Prostate gland (tissue), 2 donors: ENCODE measurements at regions not wholly inside any gene's neighbourhood (a gene's known extent, or its start where the extent isn't known, plus 50 kb on each side); places are given as distances from the start of the nearest gene placed in this dataset.

Experiments
- DNase-seq: peaks from one replicate; pipeline ENCODE4 v3.0.0-alpha.2; 2019; ENCODE audit warnings: low spot score
- H3K27ac ChIP-seq, 2 donors: fragments of 200-600 bp; sonication (generic); 2 replicates each; pipeline ENCODE4 v1.5.1; 2017 to 2019
- H3K27me3 ChIP-seq: fragments of 200-600 bp; sonication (generic); replicated peaks from 2 replicates; pipeline ENCODE4 v1.5.1; 2019; ENCODE audit not compliant: insufficient read depth
- H3K36me3 ChIP-seq, 2 donors: fragments of 200-600 bp; sonication (generic); 1 replicate in 1 of 2; 2 replicates in 1 of 2; pipeline versions ENCODE4 v1.5.1 to v1.8.1; 2017 to 2019
- H3K4me1 ChIP-seq: fragments of 200-600 bp; sonication (generic); replicated peaks from 2 replicates; pipeline ENCODE4 v1.5.1; 2019
- H3K4me3 ChIP-seq, 2 donors: fragments of 200-600 bp; sonication (generic); 2 replicates each; pipeline ENCODE4 v1.5.1; 2017 to 2019
- H3K9me3 ChIP-seq: fragments of 200-600 bp; sonication (generic); 2 replicates; pipeline ENCODE4 v1.5.1; 2017
- POLR2A ChIP-seq: fragments of 450-650 bp; IDR thresholded peaks from one replicate; pipeline ENCODE4 v1.6.1; 2016; ENCODE audit warnings: antibody characterized with exemption, mild to moderate bottlenecking
- POLR2AphosphoS5 ChIP-seq: sonication (generic); formaldehyde crosslinking; IDR thresholded peaks from one replicate; pipeline ENCODE4 v1.6.1; 2017; ENCODE audit warnings: antibody characterized with exemption
- WGBS: methylation state at CpG from one replicate; pipeline ENCODE4 v1.1.5; 2018; 5-methylcytosine and 5-hydroxymethylcytosine counted together
- intact Hi-C: fragments of 100-400 bp; cut with DNase I; formaldehyde crosslinking; loops from one replicate; pipeline ENCODE4 v1.14.2; 2022
- TF ChIP-seq, protein P1 (sequence below), 4 experiments: fragments of 200-600 bp in 2 of 4; fragments of 450-650 bp in 2 of 4; sonication (generic) in 2 of 4; IDR thresholded peaks; 1 replicate in 3 of 4; 2 replicates in 1 of 4; pipeline ENCODE4 v1.5.1; 2016 to 2019; ENCODE audit warnings: antibody characterized with exemption in 4 of 4, mild to moderate bottlenecking in 2 of 4, moderate library complexity in 2 of 4

GRCh38 chr2:122216901-122217300 is 461.4 kb downstream of the TSN start:
- Histone ChIP-seq H3K4me3 (no peak overlapping the region), H3K4me1 (no peaks in the 10 kb centered on the region), H3K36me3 (no peaks in the 10 kb centered on the region), H3K27me3 (no peaks in the 10 kb centered on the region), H3K9me3 (no peaks in the 10 kb centered on the region), H3K27ac (no peak overlapping the region)
- intact Hi-C loops = no loop called here
- no peak for DNase-seq
- 83% methylated on average over 4 of the region's 4 CpGs for WGBS
- TF ChIP-seq POLR2AphosphoS5 (no peak), POLR2A (no peak)
- TF ChIP-seq, protein P1, sequence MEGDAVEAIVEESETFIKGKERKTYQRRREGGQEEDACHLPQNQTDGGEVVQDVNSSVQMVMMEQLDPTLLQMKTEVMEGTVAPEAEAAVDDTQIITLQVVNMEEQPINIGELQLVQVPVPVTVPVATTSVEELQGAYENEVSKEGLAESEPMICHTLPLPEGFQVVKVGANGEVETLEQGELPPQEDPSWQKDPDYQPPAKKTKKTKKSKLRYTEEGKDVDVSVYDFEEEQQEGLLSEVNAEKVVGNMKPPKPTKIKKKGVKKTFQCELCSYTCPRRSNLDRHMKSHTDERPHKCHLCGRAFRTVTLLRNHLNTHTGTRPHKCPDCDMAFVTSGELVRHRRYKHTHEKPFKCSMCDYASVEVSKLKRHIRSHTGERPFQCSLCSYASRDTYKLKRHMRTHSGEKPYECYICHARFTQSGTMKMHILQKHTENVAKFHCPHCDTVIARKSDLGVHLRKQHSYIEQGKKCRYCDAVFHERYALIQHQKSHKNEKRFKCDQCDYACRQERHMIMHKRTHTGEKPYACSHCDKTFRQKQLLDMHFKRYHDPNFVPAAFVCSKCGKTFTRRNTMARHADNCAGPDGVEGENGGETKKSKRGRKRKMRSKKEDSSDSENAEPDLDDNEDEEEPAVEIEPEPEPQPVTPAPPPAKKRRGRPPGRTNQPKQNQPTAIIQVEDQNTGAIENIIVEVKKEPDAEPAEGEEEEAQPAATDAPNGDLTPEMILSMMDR (IDR thresholded peaks at IDR 0.05) = no peak

DNA sequence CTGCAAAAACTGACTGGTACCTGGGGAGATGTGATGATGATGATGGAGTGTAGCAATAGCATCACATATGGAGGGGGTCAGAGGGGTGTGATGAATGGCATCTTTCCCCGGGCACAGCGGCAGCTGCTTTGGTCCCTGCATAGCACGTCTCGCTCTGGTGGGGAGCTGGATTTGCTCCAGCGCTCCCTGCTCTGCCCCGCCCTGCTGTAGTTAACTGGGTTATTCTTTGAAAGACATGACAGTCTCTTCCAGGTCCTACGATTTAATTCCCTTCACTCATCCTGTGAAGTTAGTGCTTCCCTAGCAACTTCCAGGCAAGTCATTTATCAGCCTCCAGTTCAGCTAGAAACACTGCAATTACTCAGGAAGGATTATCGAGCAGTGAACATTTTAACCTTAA is 463.1 kb downstream of the TSN start:
- 66% methylated on average over 8 of the region's 8 CpGs for WGBS
- DNase-seq = no peak
- H3K4me1 ChIP-seq = no peaks in the 10 kb centered on the region
- H3K36me3 ChIP-seq = no peaks in the 10 kb centered on the region
- intact Hi-C loops = no loop called here
- H3K27ac ChIP-seq = no peak overlapping the region
- no peak overlapping the region for H3K4me3 ChIP-seq
- no peak for TF ChIP-seq POLR2AphosphoS5
- no peaks in the 10 kb centered on the region for H3K9me3 ChIP-seq
- no peaks in the 10 kb centered on the region for H3K27me3 ChIP-seq

DNA sequence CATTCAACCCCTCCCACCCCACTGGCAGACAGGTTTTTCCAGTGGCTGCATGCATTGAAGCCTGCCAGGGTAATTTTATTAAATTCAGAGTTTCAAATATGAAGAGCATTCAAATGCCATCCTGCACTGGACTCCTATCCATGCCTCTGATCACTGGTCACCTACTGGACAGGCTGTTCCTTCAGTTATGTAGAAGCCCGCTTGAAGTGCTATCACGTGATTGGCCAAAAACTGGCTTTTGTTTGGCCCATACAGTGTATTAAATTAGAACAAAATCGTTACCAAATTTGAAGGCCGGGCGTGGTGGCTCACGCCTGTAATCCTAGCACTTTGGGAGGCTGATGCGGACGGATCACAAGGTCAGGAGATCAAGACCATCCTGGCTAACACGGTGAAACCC is 464.1 kb downstream of the TSN start:
- Histone ChIP-seq H3K36me3 (no peaks in the 10 kb centered on the region), H3K4me3 (no peak overlapping the region), H3K9me3 (no peaks in the 10 kb centered on the region), H3K27me3 (no peaks in the 10 kb centered on the region), H3K27ac (no peak overlapping the region), H3K4me1 (no peaks in the 10 kb centered on the region)
- DNase-seq = no peak
- intact Hi-C loops = no loop called here
- 97% methylated on average over 9 of the region's 9 CpGs for WGBS
- TF ChIP-seq POLR2A = no peak
- no peak for TF ChIP-seq POLR2AphosphoS5
- TF ChIP-seq, protein P1 (IDR thresholded peaks at IDR 0.05) = no peak

- TF ChIP-seq POLR2AphosphoS5 (no peak), POLR2A (no peak)
- TF ChIP-seq, protein P1 (IDR thresholded peaks at IDR 0.05) = no peak
- 98% methylated on average over 3 of the region's 3 CpGs for WGBS
- intact Hi-C loops = no loop called here
These were observed 466.2 kb downstream of the TSN start for GRCh38 chr2:122221665-122222064.

DNA sequence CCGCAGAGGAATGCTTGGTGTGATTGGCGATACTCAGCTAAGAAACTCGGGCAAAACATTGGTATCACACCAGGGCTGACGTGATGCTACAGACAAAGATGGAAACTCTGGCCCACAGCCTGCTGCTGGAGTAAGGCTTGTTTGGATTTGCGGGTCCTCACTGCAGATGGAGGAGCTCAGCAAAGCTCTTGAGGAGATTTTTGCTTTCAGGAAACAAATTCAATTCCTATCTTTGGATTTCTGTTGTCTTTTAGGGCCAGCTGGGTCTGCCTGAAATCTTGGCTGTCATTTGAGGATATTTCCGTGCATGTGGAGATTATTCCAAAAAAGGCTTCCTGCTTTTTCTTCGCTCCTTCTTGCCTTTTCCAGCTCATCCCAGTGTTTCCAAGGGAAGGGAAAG is 475.8 kb downstream of the TSN start:
- Histone ChIP-seq H3K4me3 (no peak overlapping the region), H3K36me3 (no peaks in the 10 kb centered on the region), H3K27ac (no peak overlapping the region), H3K27me3 (no peaks in the 10 kb centered on the region), H3K4me1 (no peaks in the 10 kb centered on the region), H3K9me3 (no peaks in the 10 kb centered on the region)
- no peak for DNase-seq
- TF ChIP-seq, protein P1 (IDR thresholded peaks at IDR 0.05) = no peak
- TF ChIP-seq POLR2A (no peak), POLR2AphosphoS5 (no peak)
- WGBS = 87% methylated on average over 7 of the region's 7 CpGs
- intact Hi-C loops = no loop called here

More at GRCh38 chr2:122221665-122222064, 466.2 kb downstream of the TSN start:
- DNase-seq = no peak
- H3K9me3 ChIP-seq = no peaks in the 10 kb centered on the region
- no peaks in the 10 kb centered on the region for H3K36me3 ChIP-seq
- H3K27me3 ChIP-seq = no peaks in the 10 kb centered on the region
- H3K27ac ChIP-seq = no peak overlapping the region
- H3K4me3 ChIP-seq = no peak overlapping the region
- no peaks in the 10 kb centered on the region for H3K4me1 ChIP-seq
